WI38 (cell line): ENCODE measurements at regions not wholly inside any gene's neighbourhood (a gene's known extent, or its start where the extent isn't known, plus 50 kb on each side); places are given as distances from the start of the nearest gene placed in this dataset.

Experiments used
- H3K4me3 ChIP-seq: 2 replicates; pipeline ENCODE4 v1.5.1; 2011; ENCODE audit warnings: low read depth, mild to moderate bottlenecking, control low read depth, low read length
- CTCF ChIP-seq: IDR thresholded peaks from 2 replicates; pipeline ENCODE4 v1.5.1; 2012; ENCODE audit warnings: low read depth, mild to moderate bottlenecking, control low read depth, low read length

DNA sequence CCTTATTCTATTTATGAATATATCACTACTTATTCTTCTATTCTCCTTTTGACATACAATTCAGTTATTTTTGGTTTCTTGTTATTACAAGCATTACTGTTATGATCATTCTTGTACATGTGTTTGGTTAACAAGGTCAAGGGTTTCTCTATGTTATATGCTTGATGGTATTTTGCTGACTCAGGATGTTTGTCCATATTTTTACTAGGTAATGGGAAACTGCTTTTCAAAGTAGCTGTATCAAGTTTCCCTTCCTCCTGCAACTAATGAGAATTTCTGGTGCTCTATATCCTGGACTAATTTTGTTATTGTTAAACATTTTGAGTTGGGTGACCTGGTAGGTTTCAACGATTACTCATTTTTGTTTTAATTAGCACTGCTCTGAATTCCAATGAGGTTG, 841.0 kb downstream of the OTOL1 start:
- no peak for TF ChIP-seq CTCF

GRCh38 chr3:162338514-162338913, 841.9 kb downstream of the OTOL1 start:
- no peak for TF ChIP-seq CTCF
- no peak overlapping the region for H3K4me3 ChIP-seq

More for the DNA sequence above, 841.0 kb downstream of the OTOL1 start:
- no peak overlapping the region for H3K4me3 ChIP-seq

GRCh38 chr3:162348912-162349311, 852.3 kb downstream of the OTOL1 start:
- no peak for TF ChIP-seq CTCF
- H3K4me3 ChIP-seq: no peak overlapping the region

DNA sequence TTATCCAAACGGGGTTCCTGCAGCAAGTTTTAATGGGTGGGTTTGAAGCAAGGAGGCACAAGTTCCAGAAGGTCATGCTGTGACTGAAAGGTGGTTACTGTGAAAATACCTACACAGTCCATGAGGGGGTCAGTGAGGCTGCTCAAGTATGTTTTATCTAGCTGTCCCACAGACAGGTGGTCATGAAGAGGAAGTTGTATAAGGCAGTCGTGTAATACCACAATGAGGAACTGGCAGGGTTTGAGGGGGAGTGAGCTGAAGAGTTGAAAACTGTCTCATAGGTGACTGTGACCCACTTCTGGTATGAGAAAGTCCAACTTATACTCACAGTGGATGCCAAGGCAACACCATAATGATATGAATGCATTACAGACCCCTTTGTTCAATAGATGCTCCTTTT, 856.8 kb downstream of the OTOL1 start:
- H3K4me3 ChIP-seq: no peak overlapping the region
- no peak for TF ChIP-seq CTCF

- H3K4me3 ChIP-seq: no peak overlapping the region
- TF ChIP-seq CTCF: no peak
These were observed 857.7 kb downstream of the OTOL1 start for GRCh38 chr3:162354356-162354755.

GRCh38 chr3:162365066-162365719, 868.6 kb downstream of the OTOL1 start:
- no peak overlapping the region for H3K4me3 ChIP-seq
- TF ChIP-seq CTCF: no peak

GRCh38 chr3:162366166-162366766, 869.7 kb downstream of the OTOL1 start:
- no peak for TF ChIP-seq CTCF
- no peak overlapping the region for H3K4me3 ChIP-seq
